ENCODE measurements at regions not wholly inside any gene's neighbourhood (a gene's known extent, or its start where the extent isn't known, plus 50 kb on each side); places are given as distances from the start of the nearest gene placed in this dataset.

DNA sequence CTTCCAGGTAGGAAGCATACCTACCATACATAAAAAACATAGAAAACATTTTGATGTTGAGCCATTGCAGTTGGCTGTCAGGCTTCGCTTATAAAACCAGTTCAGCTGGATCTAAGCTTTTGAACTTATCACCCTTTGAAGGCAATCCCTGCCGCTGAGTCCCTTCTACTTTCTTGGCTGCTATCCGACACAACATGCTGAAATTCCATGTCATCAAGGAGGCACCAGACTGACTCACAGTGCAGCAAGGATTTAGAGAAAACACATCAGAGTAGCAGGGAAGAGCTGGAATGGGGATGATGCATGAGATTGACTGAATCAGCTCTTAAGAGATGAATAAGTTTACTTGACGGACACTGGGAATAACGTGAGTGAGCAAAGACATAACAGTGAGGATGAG lies 135.0 kb upstream of the MAN1A1 start:
- intact Hi-C loops (cut with DNase I; ENCODE audit: low total_unique reads): no loop called here
- Histone ChIP-seq H3K27me3 (no peaks in the 10 kb centered on the region), H3K27ac (no peak overlapping the region), H3K4me1 (no peaks in the 10 kb centered on the region), H3K36me3 (no peaks in the 10 kb centered on the region), H3K4me3 (no peak overlapping the region), H3K9me3 (no peaks in the 10 kb centered on the region)
- TF ChIP-seq CTCF (IDR thresholded peaks at IDR 0.05): no peak
- no peak for DNase-seq

GRCh38 chr6:119483908-119484307 lies 134.3 kb upstream of the MAN1A1 start:
- Histone ChIP-seq H3K36me3 (no peaks in the 10 kb centered on the region), H3K4me3 (no peak overlapping the region), H3K4me1 (no peaks in the 10 kb centered on the region), H3K9me3 (no peaks in the 10 kb centered on the region), H3K27ac (no peak overlapping the region), H3K27me3 (no peaks in the 10 kb centered on the region)
- no peak for DNase-seq
- intact Hi-C loops (cut with DNase I; ENCODE audit: low total_unique reads): no loop called here
- no peak for TF ChIP-seq CTCF (IDR thresholded peaks at IDR 0.05)

- Histone ChIP-seq H3K27me3 (no peaks in the 10 kb centered on the region), H3K4me3 (no peak overlapping the region), H3K36me3 (no peaks in the 10 kb centered on the region), H3K27ac (no peak overlapping the region), H3K9me3 (no peaks in the 10 kb centered on the region), H3K4me1 (no peaks in the 10 kb centered on the region)
- intact Hi-C loops (cut with DNase I; ENCODE audit: low total_unique reads): no loop called here
- DNase-seq: no peak
- TF ChIP-seq CTCF (IDR thresholded peaks at IDR 0.05): no peak
These were observed 133.3 kb upstream of the MAN1A1 start for GRCh38 chr6:119482850-119483285.

GRCh38 chr6:119481976-119482375 lies 132.4 kb upstream of the MAN1A1 start:
- no peak for DNase-seq
- H3K27ac ChIP-seq: no peak overlapping the region
- no peaks in the 10 kb centered on the region for H3K4me1 ChIP-seq
- H3K9me3 ChIP-seq: no peaks in the 10 kb centered on the region
- H3K4me3 ChIP-seq: no peak overlapping the region
- no peaks in the 10 kb centered on the region for H3K36me3 ChIP-seq
- intact Hi-C loops (cut with DNase I; ENCODE audit: low total_unique reads): no loop called here
- H3K27me3 ChIP-seq: no peaks in the 10 kb centered on the region
- no peak for TF ChIP-seq CTCF (IDR thresholded peaks at IDR 0.05)

DNA sequence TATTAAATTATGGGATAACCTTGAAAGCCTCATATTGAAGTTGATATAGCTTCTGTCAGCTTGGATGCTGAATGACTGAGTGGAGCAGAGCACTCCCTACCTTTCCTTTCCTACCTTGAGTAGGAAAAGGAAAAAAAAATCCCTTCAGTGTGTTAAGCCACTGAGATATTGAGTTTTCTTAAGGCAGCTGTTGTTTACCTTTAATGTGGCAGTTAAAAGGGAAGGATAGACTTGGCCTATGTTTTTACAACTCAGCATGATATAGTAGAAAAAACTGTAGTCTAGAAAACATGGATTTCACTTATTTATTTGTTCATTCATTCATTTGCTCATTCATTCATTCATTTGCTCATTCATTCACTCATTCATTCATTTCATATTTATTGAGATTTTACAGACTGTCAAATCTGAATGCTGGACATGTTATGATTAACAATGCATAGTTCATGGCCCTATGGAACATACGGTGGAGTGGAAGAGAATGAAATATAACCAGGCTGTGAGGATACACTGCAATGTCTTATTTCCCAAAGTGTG lies 131.5 kb upstream of the MAN1A1 start:
- H3K4me1 ChIP-seq: no peaks in the 10 kb centered on the region
- H3K27me3 ChIP-seq: no peaks in the 10 kb centered on the region
- intact Hi-C loops (cut with DNase I; ENCODE audit: low total_unique reads): no loop called here
- TF ChIP-seq CTCF (IDR thresholded peaks at IDR 0.05): no peak
- no peaks in the 10 kb centered on the region for H3K9me3 ChIP-seq
- H3K4me3 ChIP-seq: no peak overlapping the region
- H3K27ac ChIP-seq: no peak overlapping the region
- H3K36me3 ChIP-seq: no peaks in the 10 kb centered on the region
- DNase-seq: no peak

Measured in tibial artery (tissue), 4 donors.